ENCODE measurements at regions not wholly inside any gene's neighbourhood (a gene's known extent, or its start where the extent isn't known, plus 50 kb on each side); places are given as distances from the start of the nearest gene placed in this dataset.
"Not testable (repeated sequence)": the region's sequence is repeated elsewhere in the genome, so short reads cannot be mapped to it uniquely, and the experiment has no call there.

DNA sequence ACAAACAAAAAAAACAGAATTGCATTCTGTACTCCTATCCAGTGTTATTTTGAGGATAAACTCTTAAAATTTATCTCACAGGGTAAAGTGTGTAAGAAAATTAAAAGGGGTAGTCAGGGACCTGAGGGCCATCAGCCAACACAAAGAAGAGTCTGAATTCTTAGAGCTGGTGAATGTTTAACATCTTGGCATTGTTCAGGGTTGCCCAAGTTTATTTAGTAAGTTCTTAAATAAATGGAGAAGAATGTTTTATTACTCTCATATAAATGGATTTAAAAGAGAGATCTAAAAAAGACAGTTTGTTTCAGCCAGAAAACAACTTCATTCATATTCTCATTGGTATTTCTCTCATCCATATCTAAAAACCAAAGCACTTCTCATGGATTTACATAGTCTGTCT, 171.7 kb downstream of the LACC1 start:
- H3K27ac ChIP-seq: no peak overlapping the region

DNA sequence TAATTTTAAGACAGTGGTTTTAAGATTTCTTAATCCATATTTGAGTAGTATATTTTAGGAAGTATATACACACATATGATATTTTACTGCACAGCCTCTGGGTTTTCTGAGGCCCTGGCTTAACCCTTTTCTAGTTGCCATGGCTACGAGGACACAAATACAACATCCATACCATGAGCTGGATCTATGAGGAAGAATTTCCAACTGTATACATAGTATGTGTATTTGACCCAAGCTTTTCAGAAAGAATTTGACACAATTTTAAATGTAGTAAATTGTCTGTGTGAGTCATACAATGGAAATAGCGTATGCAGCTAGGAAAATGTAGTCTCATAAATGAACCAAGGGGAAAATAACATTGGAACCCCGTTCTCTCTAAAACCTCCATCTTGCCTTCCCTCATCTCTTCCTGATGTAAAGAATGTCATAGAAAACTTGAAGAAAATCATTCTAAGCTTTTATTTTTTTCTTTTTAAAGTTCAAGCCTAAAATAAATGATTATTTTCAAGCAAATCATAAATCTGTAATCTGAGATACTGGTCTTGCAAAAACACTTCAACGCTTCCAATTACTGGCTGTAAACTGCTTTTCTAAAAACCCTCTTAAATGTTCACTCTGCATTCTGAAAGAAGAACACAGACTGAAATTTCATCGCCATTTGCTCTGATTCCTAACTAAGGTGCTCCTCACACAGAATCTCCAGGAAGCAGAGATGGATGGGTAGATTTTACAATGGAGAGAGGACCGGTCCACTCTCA, 172.4 kb downstream of the LACC1 start:
- Histone ChIP-seq H3K27ac (no peak overlapping the region), H3K36me3 (no peaks in the 10 kb centered on the region), H3K4me3 (ENCODE audit: low read depth in 1 of 2, low read length in 1 of 2) (no peak overlapping the region), H3K4me1 (ENCODE audit: control insufficient read depth in 1 of 2, insufficient read depth in 1 of 2, low read depth in 1 of 2, low read length in 1 of 2) (no peaks in the 10 kb centered on the region), H3K9me3 (no peaks in the 10 kb centered on the region), H3K27me3 (no peaks in the 10 kb centered on the region)
- TF ChIP-seq, protein P1, sequence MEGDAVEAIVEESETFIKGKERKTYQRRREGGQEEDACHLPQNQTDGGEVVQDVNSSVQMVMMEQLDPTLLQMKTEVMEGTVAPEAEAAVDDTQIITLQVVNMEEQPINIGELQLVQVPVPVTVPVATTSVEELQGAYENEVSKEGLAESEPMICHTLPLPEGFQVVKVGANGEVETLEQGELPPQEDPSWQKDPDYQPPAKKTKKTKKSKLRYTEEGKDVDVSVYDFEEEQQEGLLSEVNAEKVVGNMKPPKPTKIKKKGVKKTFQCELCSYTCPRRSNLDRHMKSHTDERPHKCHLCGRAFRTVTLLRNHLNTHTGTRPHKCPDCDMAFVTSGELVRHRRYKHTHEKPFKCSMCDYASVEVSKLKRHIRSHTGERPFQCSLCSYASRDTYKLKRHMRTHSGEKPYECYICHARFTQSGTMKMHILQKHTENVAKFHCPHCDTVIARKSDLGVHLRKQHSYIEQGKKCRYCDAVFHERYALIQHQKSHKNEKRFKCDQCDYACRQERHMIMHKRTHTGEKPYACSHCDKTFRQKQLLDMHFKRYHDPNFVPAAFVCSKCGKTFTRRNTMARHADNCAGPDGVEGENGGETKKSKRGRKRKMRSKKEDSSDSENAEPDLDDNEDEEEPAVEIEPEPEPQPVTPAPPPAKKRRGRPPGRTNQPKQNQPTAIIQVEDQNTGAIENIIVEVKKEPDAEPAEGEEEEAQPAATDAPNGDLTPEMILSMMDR (IDR thresholded peaks at IDR 0.05): no peak

More for the DNA sequence above, 171.7 kb downstream of the LACC1 start:
- H3K27me3 ChIP-seq: no peaks in the 10 kb centered on the region
- TF ChIP-seq, protein P1 (IDR thresholded peaks at IDR 0.05): no peak
- H3K4me1 ChIP-seq (ENCODE audit: control insufficient read depth in 1 of 2, insufficient read depth in 1 of 2, low read depth in 1 of 2, low read length in 1 of 2): no peaks in the 10 kb centered on the region
- H3K36me3 ChIP-seq: no peaks in the 10 kb centered on the region
- no peak overlapping the region for H3K4me3 ChIP-seq (ENCODE audit: low read depth in 1 of 2, low read length in 1 of 2)
- no peaks in the 10 kb centered on the region for H3K9me3 ChIP-seq

DNA sequence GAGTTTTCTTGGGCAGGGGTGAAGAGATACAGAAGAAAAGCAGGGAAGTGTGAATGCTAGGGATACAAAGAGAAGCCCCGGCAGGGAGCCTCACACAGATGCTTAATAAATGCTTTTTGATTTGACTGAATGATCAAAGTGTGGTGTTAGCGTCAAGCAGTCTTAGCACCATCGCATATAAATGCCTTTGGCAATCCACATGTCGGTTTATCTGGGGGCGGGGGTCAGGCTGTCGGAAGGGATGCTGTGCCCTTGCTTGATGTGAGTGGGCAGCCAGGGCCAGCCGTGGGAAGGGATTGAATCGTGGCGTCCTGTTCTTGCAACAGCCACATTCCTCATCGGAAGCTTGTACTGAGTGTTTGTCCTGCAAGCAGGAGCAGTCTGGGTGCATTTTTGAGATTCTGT, 173.1 kb downstream of the LACC1 start:
- no peak overlapping the region for H3K4me3 ChIP-seq (ENCODE audit: low read depth in 1 of 2, low read length in 1 of 2)
- no peaks in the 10 kb centered on the region for H3K4me1 ChIP-seq (ENCODE audit: control insufficient read depth in 1 of 2, insufficient read depth in 1 of 2, low read depth in 1 of 2, low read length in 1 of 2)
- no peaks in the 10 kb centered on the region for H3K36me3 ChIP-seq
- no peaks in the 10 kb centered on the region for H3K9me3 ChIP-seq
- TF ChIP-seq, protein P1 (IDR thresholded peaks at IDR 0.05): no peak
- H3K27ac ChIP-seq: no peak overlapping the region
- H3K27me3 ChIP-seq: no peaks in the 10 kb centered on the region

GRCh38 chr13:44053208-44053607, 173.5 kb downstream of the LACC1 start:
- H3K4me3 ChIP-seq (ENCODE audit: low read depth in 1 of 2, low read length in 1 of 2): no peak overlapping the region
- H3K4me1 ChIP-seq (ENCODE audit: control insufficient read depth in 1 of 2, insufficient read depth in 1 of 2, low read depth in 1 of 2, low read length in 1 of 2): no peaks in the 10 kb centered on the region
- H3K9me3 ChIP-seq: no peaks in the 10 kb centered on the region
- no peak overlapping the region for H3K27ac ChIP-seq
- TF ChIP-seq, protein P1 (IDR thresholded peaks at IDR 0.05): no peak
- H3K27me3 ChIP-seq: no peaks in the 10 kb centered on the region
- no peaks in the 10 kb centered on the region for H3K36me3 ChIP-seq

GRCh38 chr13:44054525-44054924, 174.8 kb downstream of the LACC1 start:
- Histone ChIP-seq H3K4me1 (ENCODE audit: control insufficient read depth in 1 of 2, insufficient read depth in 1 of 2, low read depth in 1 of 2, low read length in 1 of 2) (no peaks in the 10 kb centered on the region), H3K9me3 (no peaks in the 10 kb centered on the region), H3K27me3 (no peaks in the 10 kb centered on the region), H3K36me3 (no peaks in the 10 kb centered on the region), H3K4me3 (ENCODE audit: low read depth in 1 of 2, low read length in 1 of 2) (no peak overlapping the region), H3K27ac (no peak overlapping the region)
- TF ChIP-seq, protein P1 (IDR thresholded peaks at IDR 0.05): no peak

- not testable (repeated sequence) for H3K27ac ChIP-seq; H3K36me3 ChIP-seq; H3K4me1 ChIP-seq (ENCODE audit: control insufficient read depth in 1 of 2, insufficient read depth in 1 of 2, low read depth in 1 of 2, low read length in 1 of 2); H3K4me3 ChIP-seq (ENCODE audit: low read depth in 1 of 2, low read length in 1 of 2); H3K9me3 ChIP-seq; H3K27me3 ChIP-seq
Measured at GRCh38 chr13:44055681-44056080, 176.0 kb downstream of the LACC1 start.

Data from neutrophil (primary cell).